OCI-LY1 (cell line): ENCODE measurements at regions not wholly inside any gene's neighbourhood (a gene's known extent, or its start where the extent isn't known, plus 50 kb on each side); places are given as distances from the start of the nearest gene placed in this dataset.

ENCODE experiments used
- CTCF ChIP-seq: fragments of 200-600 bp; sonication (generic), shearing (Covaris generic); IDR thresholded peaks from 2 replicates; pipeline ENCODE4 v1.5.1; 2017; ENCODE audit warnings: mild to moderate bottlenecking, antibody characterized with exemption, low read length, moderate library complexity, mixed read lengths
- EZH2 ChIP-seq: fragments of 200-600 bp; sonication (generic), shearing (Covaris generic); IDR thresholded peaks from 2 replicates; pipeline ENCODE4 v1.8.0; 2017; ENCODE audit warnings: borderline replicate concordance, mixed run types, mild to moderate bottlenecking, antibody characterized with exemption, low read length, moderate library complexity, mixed read lengths

- no peak; the same call in 1 of the 2 replicates for TF ChIP-seq CTCF
- no peak for TF ChIP-seq EZH2
Observed at GRCh38 chr3:36132214-36132613, 248.1 kb upstream of the STAC start.
